HCT116 (cell line): ENCODE measurements at regions not wholly inside any gene's neighbourhood (a gene's known extent, or its start where the extent isn't known, plus 50 kb on each side); places are given as distances from the start of the nearest gene placed in this dataset.

Experiments
- ATAC-seq: fragments of 200-7000 bp; cut with Tn5 transposase; 2 replicates; pipeline ENCODE4 v1.9.1; 2020; ENCODE audit warnings: mild to moderate bottlenecking, moderate library complexity
- BruUV-seq: library from RNA; stranded (reverse); fragments of 400-500 nt; replicated peaks from 2 replicates; lab custom pipeline; 2021; lab: Mats Ljungman, UMichigan
- CTCF ChIA-PET: fragments of 300-600 bp; sonication (Branson Sonifier 250); formaldehyde crosslinking; loops from one replicate; lab custom pipeline; 2021; ENCODE audit warnings: antibody characterized with exemption; lab: Charles Lee
- POLR2A ChIA-PET: fragments of 300-600, 350-600 bp; sonication (Branson Sonifier 250); formaldehyde crosslinking; loops from one replicate; lab custom pipeline; 2021; ENCODE audit warnings: antibody characterized with exemption; lab: Charles Lee
- RAD21 ChIA-PET, 2 experiments: fragments of 300-600 bp; sonication (Branson Sonifier 250); formaldehyde crosslinking; loops; one replicate each; lab custom pipeline; 2023; ENCODE audit warnings: low total read pairs in 2 of 2; ENCODE audit not compliant: uncharacterized antibody in 2 of 2, unreplicated experiment in 2 of 2, low non-redundant PET in 1 of 2; lab: Charles Lee
- DNase-seq: peaks from one replicate; pipeline ENCODE4 v3.0.0-alpha.2; 2010; ENCODE audit warnings: low read depth, low spot score
- H2AFZ ChIP-seq: fragments of 200-600 bp; shearing (Covaris generic), sonication (generic); 2 replicates; pipeline ENCODE4 v1.6.1; 2017; ENCODE audit warnings: low read depth, mixed run types, mixed read lengths, antibody characterized with exemption, low read length; ENCODE audit not compliant: poor library complexity, severe bottlenecking
- H3K27ac ChIP-seq: 2 replicates; pipeline ENCODE4 v1.5.1; 2012; ENCODE audit warnings: low read depth, low read length
- H3K27me3 ChIP-seq: fragments of 200-600 bp; sonication (generic); 2 replicates; pipeline ENCODE4 v1.6.1; 2016; ENCODE audit warnings: mixed run types, low read length, mixed read lengths; ENCODE audit not compliant: insufficient read depth
- H3K36me3 ChIP-seq, 2 experiments: fragments of 200-500 bp in 1 of 2; fragments of 200-600 bp in 1 of 2; sonication (Bioruptor generic) in 1 of 2; sonication (generic) in 1 of 2; 2 replicates each; pipeline versions ENCODE4 v1.5.1 to v1.6.1; 2014 to 2016; ENCODE audit warnings: low read length in 2 of 2, inconsistent platforms in 1 of 2, mixed read lengths in 1 of 2, mixed run types in 1 of 2; ENCODE audit not compliant: insufficient read depth in 2 of 2, control insufficient read depth in 1 of 2
- H3K4me1 ChIP-seq, 2 experiments: fragments of 200-600 bp in 1 of 2; sonication (generic) in 1 of 2; 2 replicates each; pipeline versions ENCODE4 v1.5.1 to v1.6.1; 2012 to 2017; ENCODE audit warnings: low read length in 2 of 2, inconsistent platforms in 1 of 2, mild to moderate bottlenecking in 1 of 2, mixed read lengths in 1 of 2, mixed run types in 1 of 2, moderate library complexity in 1 of 2; ENCODE audit not compliant: insufficient read depth in 2 of 2, control insufficient read depth in 1 of 2
- H3K4me2 ChIP-seq: fragments of 200-600 bp; sonication (generic); 2 replicates; pipeline ENCODE4 v1.6.1; 2017; ENCODE audit warnings: mixed run types, low read length, mixed read lengths
- H3K4me3 ChIP-seq, 2 experiments: fragments of 200-600 bp in 1 of 2; sonication (generic) in 1 of 2; replicated peaks in 1 of 2; 2 replicates each; pipeline ENCODE4 v1.5.1; 2011 to 2016; ENCODE audit warnings: low read length in 2 of 2, control low read depth in 1 of 2, low read depth in 1 of 2, mild to moderate bottlenecking in 1 of 2, mixed read lengths in 1 of 2, mixed run types in 1 of 2
- H3K79me2 ChIP-seq: fragments of 200-600 bp; sonication (generic); 2 replicates; pipeline ENCODE4 v1.6.1; 2017; ENCODE audit warnings: mild to moderate bottlenecking, mixed run types, low read length, moderate library complexity, mixed read lengths; ENCODE audit not compliant: insufficient read depth
- H3K9ac ChIP-seq: fragments of 200-600 bp; sonication (generic); 2 replicates; pipeline ENCODE4 v1.6.1; 2016; ENCODE audit warnings: low read length, mixed read lengths
- H3K9me2 ChIP-seq: fragments of 200-600 bp; sonication (generic), shearing (Covaris generic); 2 replicates; pipeline ENCODE4 v1.6.1; 2017; ENCODE audit warnings: mixed run types, mild to moderate bottlenecking, moderate library complexity; ENCODE audit not compliant: insufficient read depth
- H3K9me3 ChIP-seq, 2 experiments: fragments of 200-500 bp in 1 of 2; fragments of 200-600 bp in 1 of 2; sonication (Bioruptor generic) in 1 of 2; sonication (generic) in 1 of 2; 2 replicates each; pipeline ENCODE4 v1.6.1; 2014 to 2017; ENCODE audit warnings: low read length in 2 of 2, mixed read lengths in 2 of 2, inconsistent platforms in 1 of 2, low read depth in 1 of 2, mild to moderate bottlenecking in 1 of 2, mixed run types in 1 of 2, moderate library complexity in 1 of 2; ENCODE audit not compliant: control insufficient read depth in 1 of 2, insufficient read depth in 1 of 2
- H4K20me1 ChIP-seq: fragments of 200-600 bp; sonication (generic), shearing (Covaris generic); 2 replicates; pipeline ENCODE4 v1.6.1; 2017; ENCODE audit warnings: mixed run types, mild to moderate bottlenecking, moderate library complexity; ENCODE audit not compliant: insufficient read depth
- ATF3 ChIP-seq: IDR thresholded peaks from 2 replicates; pipeline ENCODE4 v1.6.1; 2012
- CBX3 ChIP-seq: IDR thresholded peaks from 2 replicates; pipeline ENCODE4 v1.6.1; 2012; ENCODE audit warnings: low read depth
- CTCF ChIP-seq, 3 experiments: fragments of 200-600 bp in 1 of 3; sonication (generic) in 1 of 3; IDR thresholded peaks in 2 of 3; conservative IDR thresholded peaks in 1 of 3; 2 replicates each; pipeline ENCODE4 v1.5.1; 2012 to 2017; ENCODE audit warnings: low read depth in 2 of 3, low read length in 2 of 3, antibody characterized with exemption in 1 of 3, borderline replicate concordance in 1 of 3, control low read depth in 1 of 3, mild to moderate bottlenecking in 1 of 3, mixed read lengths in 1 of 3, mixed run types in 1 of 3, moderate library complexity in 1 of 3; ENCODE audit not compliant: insufficient read depth in 1 of 3
- EGR1 ChIP-seq: IDR thresholded peaks from 2 replicates; pipeline ENCODE4 v1.6.1; 2012; ENCODE audit warnings: low read depth
- ELF1 ChIP-seq: IDR thresholded peaks from 2 replicates; pipeline ENCODE4 v1.6.1; 2012; ENCODE audit warnings: low read depth, borderline replicate concordance
- EZH2phosphoT487 ChIP-seq: fragments of 200-600 bp; IDR thresholded peaks from 2 replicates; pipeline ENCODE4 v1.6.1; 2018; ENCODE audit warnings: antibody characterized with exemption, borderline replicate concordance
- FOSL1 ChIP-seq: IDR thresholded peaks from 2 replicates; pipeline ENCODE4 v1.6.1; 2012; ENCODE audit warnings: low read depth
- JUND ChIP-seq: IDR thresholded peaks from 2 replicates; pipeline ENCODE4 v1.6.1; 2012
- MAX ChIP-seq: IDR thresholded peaks from 2 replicates; pipeline ENCODE4 v1.6.1; 2012
- POLR2A ChIP-seq: IDR thresholded peaks from 2 replicates; pipeline ENCODE4 v1.7.0; 2011; ENCODE audit warnings: borderline replicate concordance; ENCODE audit not compliant: insufficient read depth, insufficient read length; ENCODE audit errors: extremely low read depth
- POLR2AphosphoS5 ChIP-seq: IDR thresholded peaks from 2 replicates; pipeline ENCODE4 v1.6.1; 2011; ENCODE audit warnings: mild to moderate bottlenecking, low read depth, low read length, moderate library complexity
- REST ChIP-seq: IDR thresholded peaks from 2 replicates; pipeline ENCODE4 v1.6.1; 2012; ENCODE audit warnings: low read depth
- SIN3A ChIP-seq: IDR thresholded peaks from 2 replicates; pipeline ENCODE4 v1.6.1; 2012; ENCODE audit warnings: low read depth
- SP1 ChIP-seq: IDR thresholded peaks from 2 replicates; pipeline ENCODE4 v1.6.1; 2012; ENCODE audit warnings: low read depth
- SRF ChIP-seq: IDR thresholded peaks from 2 replicates; pipeline ENCODE4 v1.6.1; 2012; ENCODE audit warnings: low read depth
- TCF7L2 ChIP-seq: IDR thresholded peaks from 2 replicates; pipeline ENCODE4 v1.7.0; 2011; ENCODE audit warnings: borderline replicate concordance, inconsistent platforms; ENCODE audit not compliant: insufficient read depth, insufficient read length; ENCODE audit errors: extremely low read depth
- YY1 ChIP-seq: IDR thresholded peaks from 2 replicates; pipeline ENCODE4 v1.6.1; 2011; ENCODE audit warnings: low read length, low read depth, moderate library complexity, mild to moderate bottlenecking; ENCODE audit not compliant: insufficient replicate concordance; ENCODE audit errors: extremely low read depth
- ZBTB33 ChIP-seq: IDR thresholded peaks from 2 replicates; pipeline ENCODE4 v1.6.1; 2011; ENCODE audit warnings: mild to moderate bottlenecking, low read length, moderate library complexity; ENCODE audit not compliant: insufficient replicate concordance; ENCODE audit errors: extremely low read depth
- ZFX ChIP-seq: fragments of 450-650 bp; IDR thresholded peaks from 2 replicates; pipeline ENCODE4 v1.6.1; 2017
- ZNF274 ChIP-seq: fragments of 200-500 bp; sonication (Bioruptor generic); IDR thresholded peaks from 2 replicates; pipeline ENCODE4 v1.6.1; 2014; ENCODE audit warnings: mild to moderate bottlenecking, low read depth, low read length, inconsistent platforms
- intact Hi-C: fragments of 100-400 bp; cut with micrococcal nuclease; formaldehyde crosslinking; loops from 2 replicates; pipeline ENCODE4 v1.10.0; 2022

- no TSS peak for BruUV-seq
- Histone ChIP-seq H3K9me3 (no peaks in the 10 kb centered on the region; a peak in 1 of 4 replicates), H4K20me1 (no peaks in the 10 kb centered on the region), H3K9ac (no peak overlapping the region), H3K36me3 (no peaks in the 10 kb centered on the region), H3K79me2 (no peaks in the 10 kb centered on the region), H3K4me3 (no peak overlapping the region), H2AFZ (no peak overlapping the region), H3K27me3 (no peaks in the 10 kb centered on the region), H3K27ac (no peak overlapping the region), H3K9me2 (no peaks in the 10 kb centered on the region), H3K4me2 (no peak overlapping the region), H3K4me1 (no peaks in the 10 kb centered on the region)
- intact Hi-C loops = no loop called here
- ATAC-seq = no peak
- no peak for DNase-seq
- ChIA-PET POLR2A (no interaction called here), CTCF (no interaction called here), RAD21 (no interaction called here)
- TF ChIP-seq POLR2AphosphoS5 (no peak), ELF1 (no peak), ATF3 (no peak), YY1 (no peak), POLR2A (no peak), JUND (no peak), EGR1 (no peak), ZFX (no peak), MAX (no peak), ZNF274 (no peak), TCF7L2 (no peak), REST (no peak), EZH2phosphoT487 (no peak), FOSL1 (no peak), ZBTB33 (no peak), SIN3A (no peak), CBX3 (no peak), SP1 (no peak), SRF (no peak), CTCF (IDR thresholded peaks at IDR 0.05 in 2 of 3, conservative IDR thresholded peaks at IDR 0.05 in 1 of 3; ENCODE audit: borderline replicate concordance in 1 of 3, insufficient read depth in 1 of 3, low read depth in 2 of 3, low read length in 2 of 3) (no peak)
These were observed 67.7 kb upstream of the ATG10 start for GRCh38 chr5:81904166-81904565.
